Breast epithelium (tissue), 4 donors: ENCODE measurements at regions not wholly inside any gene's neighbourhood (a gene's known extent, or its start where the extent isn't known, plus 50 kb on each side); places are given as distances from the start of the nearest gene placed in this dataset.

Experiments
- DNase-seq, 2 donors: peaks; one replicate each; pipeline ENCODE4 v3.0.0-alpha.2; 2019; ENCODE audit warnings: low spot score in 2 of 2
- H3K27ac ChIP-seq, 2 donors: fragments of 200-600 bp; sonication (generic) in 1 of 2; one replicate each; pipeline ENCODE4 v1.5.1; 2016 to 2019; ENCODE audit warnings: mild to moderate bottlenecking in 1 of 2
- H3K27me3 ChIP-seq, 2 donors: fragments of 200-600 bp; sonication (generic) in 1 of 2; one replicate each; pipeline versions ENCODE4 v1.5.1 to v1.6.0; 2017 to 2019; ENCODE audit warnings: control low read depth in 1 of 2, mild to moderate bottlenecking in 1 of 2
- H3K36me3 ChIP-seq: fragments of 200-600 bp; one replicate; pipeline ENCODE4 v1.5.1; 2019
- H3K4me1 ChIP-seq, 2 donors: fragments of 200-600 bp; sonication (generic); one replicate each; pipeline ENCODE4 v1.5.1; 2016 to 2019; ENCODE audit warnings: control low read depth in 1 of 2
- H3K4me3 ChIP-seq, 3 donors: fragments of 200-600 bp; sonication (generic); 1 replicate in 2 of 3; 2 replicates in 1 of 3; pipeline ENCODE4 v1.5.1; 2016 to 2019; ENCODE audit warnings: mild to moderate bottlenecking in 3 of 3, moderate library complexity in 2 of 3
- H3K9me3 ChIP-seq, 2 donors: fragments of 200-600 bp; sonication (generic) in 1 of 2; one replicate each; pipeline ENCODE4 v1.5.1; 2016 to 2019; ENCODE audit warnings: control low read depth in 1 of 2
- CTCF ChIP-seq, 3 donors: fragments of 450-650 bp; IDR thresholded peaks; one replicate each; pipeline ENCODE4 v1.5.1; 2016 to 2017; ENCODE audit warnings: antibody characterized with exemption in 3 of 3, mild to moderate bottlenecking in 3 of 3, moderate library complexity in 3 of 3
- POLR2A ChIP-seq: fragments of 450-650 bp; IDR thresholded peaks from one replicate; pipeline ENCODE4 v1.6.1; 2016; ENCODE audit warnings: antibody characterized with exemption, mild to moderate bottlenecking, moderate library complexity
- POLR2AphosphoS5 ChIP-seq, 3 donors: sonication (generic); formaldehyde crosslinking; IDR thresholded peaks; one replicate each; pipeline ENCODE4 v1.6.1; 2017; ENCODE audit warnings: antibody characterized with exemption in 3 of 3
- intact Hi-C: fragments of 100-400 bp; cut with DNase I; formaldehyde crosslinking; loops from one replicate; pipeline ENCODE4 v1.15.1; 2023; ENCODE audit warnings: low total_unique reads

- Histone ChIP-seq H3K27me3 (no peaks in the 10 kb centered on the region), H3K4me1 (no peaks in the 10 kb centered on the region), H3K36me3 (no peaks in the 10 kb centered on the region), H3K9me3 (no peaks in the 10 kb centered on the region), H3K27ac (no peak overlapping the region), H3K4me3 (no peak overlapping the region)
- TF ChIP-seq POLR2AphosphoS5 (IDR thresholded peaks at IDR 0.05) (no peak), CTCF (IDR thresholded peaks at IDR 0.05) (no peak)
- intact Hi-C loops = no loop called here
- no peak for DNase-seq
These were observed 125.3 kb upstream of the STMND1 start for GRCh38 chr6:16976385-16977183.

GRCh38 chr6:16974704-16975359 is 127.0 kb upstream of the STMND1 start:
- H3K27me3 ChIP-seq = no peaks in the 10 kb centered on the region
- intact Hi-C loops = no loop called here
- no peak overlapping the region for H3K4me3 ChIP-seq
- TF ChIP-seq POLR2A (no peak), POLR2AphosphoS5 (IDR thresholded peaks at IDR 0.05) (no peak), CTCF (IDR thresholded peaks at IDR 0.05) (no peak)
- H3K27ac ChIP-seq = no peak overlapping the region
- DNase-seq = no peak
- no peaks in the 10 kb centered on the region for H3K9me3 ChIP-seq
- H3K4me1 ChIP-seq = no peaks in the 10 kb centered on the region
- H3K36me3 ChIP-seq = no peaks in the 10 kb centered on the region

- no peaks in the 10 kb centered on the region for H3K9me3 ChIP-seq
- intact Hi-C loops = no loop called here
- no peak for TF ChIP-seq POLR2AphosphoS5 (IDR thresholded peaks at IDR 0.05)
- TF ChIP-seq POLR2A = no peak
- no peak for TF ChIP-seq CTCF (IDR thresholded peaks at IDR 0.05)
- H3K27me3 ChIP-seq = no peaks in the 10 kb centered on the region
- no peak overlapping the region for H3K27ac ChIP-seq
- H3K4me3 ChIP-seq = no peak overlapping the region
- no peaks in the 10 kb centered on the region for H3K4me1 ChIP-seq
- no peak for DNase-seq
- no peaks in the 10 kb centered on the region for H3K36me3 ChIP-seq
These were observed 127.5 kb upstream of the STMND1 start for GRCh38 chr6:16974387-16974673.

- intact Hi-C loops = no loop called here
- H3K9me3 ChIP-seq = no peaks in the 10 kb centered on the region
- H3K27ac ChIP-seq = no peak overlapping the region
- DNase-seq = no peak
- no peaks in the 10 kb centered on the region for H3K27me3 ChIP-seq
- no peaks in the 10 kb centered on the region for H3K36me3 ChIP-seq
- no peak overlapping the region for H3K4me3 ChIP-seq
- H3K4me1 ChIP-seq = no peaks in the 10 kb centered on the region
- TF ChIP-seq POLR2AphosphoS5 (IDR thresholded peaks at IDR 0.05) = no peak
- TF ChIP-seq CTCF (IDR thresholded peaks at IDR 0.05) = no peak
- TF ChIP-seq POLR2A = no peak
These were observed 128.1 kb upstream of the STMND1 start for GRCh38 chr6:16973545-16974386.

- no peak for DNase-seq
- intact Hi-C loops = no loop called here
- Histone ChIP-seq H3K4me3 (no peak overlapping the region), H3K9me3 (no peaks in the 10 kb centered on the region), H3K27me3 (no peaks in the 10 kb centered on the region), H3K27ac (no peak overlapping the region), H3K4me1 (no peaks in the 10 kb centered on the region), H3K36me3 (no peaks in the 10 kb centered on the region)
- TF ChIP-seq POLR2AphosphoS5 (IDR thresholded peaks at IDR 0.05) (no peak), POLR2A (no peak), CTCF (IDR thresholded peaks at IDR 0.05) (no peak)
These were observed 128.8 kb upstream of the STMND1 start for GRCh38 chr6:16973051-16973450.
